Left ventricle myocardium inferior (tissue), 1 donor: ENCODE measurements at regions not wholly inside any gene's neighbourhood (a gene's known extent, or its start where the extent isn't known, plus 50 kb on each side); places are given as distances from the start of the nearest gene placed in this dataset.
"Not testable (repeated sequence)": the region's sequence is repeated elsewhere in the genome, so short reads cannot be mapped to it uniquely, and the experiment has no call there.

Experiments used
- DNase-seq: peaks from one replicate; pipeline ENCODE4 v3.0.0-alpha.2; 2020
- H3K27ac ChIP-seq: fragments of 200-600 bp; replicated peaks from 2 replicates; pipeline ENCODE4 v1.8.0; 2021
- H3K27me3 ChIP-seq: fragments of 200-600 bp; 2 replicates; pipeline ENCODE4 v1.8.0; 2021; ENCODE audit warnings: low read depth
- H3K36me3 ChIP-seq: fragments of 200-600 bp; 2 replicates; pipeline ENCODE4 v1.8.0; 2021
- H3K4me1 ChIP-seq: fragments of 200-600 bp; 2 replicates; pipeline ENCODE4 v1.8.0; 2021
- H3K4me3 ChIP-seq: fragments of 200-600 bp; 2 replicates; pipeline ENCODE4 v1.8.0; 2021; ENCODE audit warnings: mild to moderate bottlenecking, moderate library complexity
- H3K9me3 ChIP-seq: fragments of 200-600 bp; replicated peaks from 2 replicates; pipeline ENCODE4 v1.8.0; 2021
- intact Hi-C: fragments of 100-400 bp; cut with micrococcal nuclease; formaldehyde crosslinking; loops from one replicate; pipeline ENCODE4 v1.11.0; 2022
- TF ChIP-seq, protein P1 (sequence below): fragments of 200-600 bp; IDR thresholded peaks from 2 replicates; pipeline ENCODE4 v1.8.0; 2021; ENCODE audit warnings: antibody characterized with exemption, mild to moderate bottlenecking, borderline replicate concordance
- donor health status: DM: no; HTN: yes; CAD: no; lungs with severe emphysema.

DNA sequence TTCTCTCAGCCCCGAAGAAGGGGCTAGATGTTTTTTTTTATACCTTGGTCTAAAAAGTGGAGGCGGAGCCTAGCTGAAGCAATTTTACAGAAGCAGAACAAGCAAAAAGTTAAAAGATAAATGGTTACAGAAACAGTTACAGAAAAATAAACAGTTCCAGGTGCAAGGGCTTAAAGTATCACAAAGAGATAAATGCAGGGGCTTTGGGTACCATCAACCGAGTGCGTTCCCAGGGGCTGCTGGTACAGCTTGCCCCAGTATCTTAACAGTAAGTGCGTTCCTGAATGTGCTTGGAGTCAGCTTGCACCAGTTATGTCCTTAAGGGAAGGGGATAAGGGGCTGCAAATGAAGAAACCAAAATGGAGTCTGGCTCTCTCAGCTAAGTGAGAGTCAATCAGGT, 173.9 kb upstream of the MBL2 start:
- Histone ChIP-seq H3K36me3 (no peaks in the 10 kb centered on the region), H3K27ac (no peak overlapping the region), H3K4me3 (no peak overlapping the region), H3K4me1 (no peaks in the 10 kb centered on the region), H3K9me3 (no peaks in the 10 kb centered on the region), H3K27me3 (no peaks in the 10 kb centered on the region)
- intact Hi-C loops = no loop called here
- TF ChIP-seq, protein P1, sequence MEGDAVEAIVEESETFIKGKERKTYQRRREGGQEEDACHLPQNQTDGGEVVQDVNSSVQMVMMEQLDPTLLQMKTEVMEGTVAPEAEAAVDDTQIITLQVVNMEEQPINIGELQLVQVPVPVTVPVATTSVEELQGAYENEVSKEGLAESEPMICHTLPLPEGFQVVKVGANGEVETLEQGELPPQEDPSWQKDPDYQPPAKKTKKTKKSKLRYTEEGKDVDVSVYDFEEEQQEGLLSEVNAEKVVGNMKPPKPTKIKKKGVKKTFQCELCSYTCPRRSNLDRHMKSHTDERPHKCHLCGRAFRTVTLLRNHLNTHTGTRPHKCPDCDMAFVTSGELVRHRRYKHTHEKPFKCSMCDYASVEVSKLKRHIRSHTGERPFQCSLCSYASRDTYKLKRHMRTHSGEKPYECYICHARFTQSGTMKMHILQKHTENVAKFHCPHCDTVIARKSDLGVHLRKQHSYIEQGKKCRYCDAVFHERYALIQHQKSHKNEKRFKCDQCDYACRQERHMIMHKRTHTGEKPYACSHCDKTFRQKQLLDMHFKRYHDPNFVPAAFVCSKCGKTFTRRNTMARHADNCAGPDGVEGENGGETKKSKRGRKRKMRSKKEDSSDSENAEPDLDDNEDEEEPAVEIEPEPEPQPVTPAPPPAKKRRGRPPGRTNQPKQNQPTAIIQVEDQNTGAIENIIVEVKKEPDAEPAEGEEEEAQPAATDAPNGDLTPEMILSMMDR = no peak
- DNase-seq = no peak

DNA sequence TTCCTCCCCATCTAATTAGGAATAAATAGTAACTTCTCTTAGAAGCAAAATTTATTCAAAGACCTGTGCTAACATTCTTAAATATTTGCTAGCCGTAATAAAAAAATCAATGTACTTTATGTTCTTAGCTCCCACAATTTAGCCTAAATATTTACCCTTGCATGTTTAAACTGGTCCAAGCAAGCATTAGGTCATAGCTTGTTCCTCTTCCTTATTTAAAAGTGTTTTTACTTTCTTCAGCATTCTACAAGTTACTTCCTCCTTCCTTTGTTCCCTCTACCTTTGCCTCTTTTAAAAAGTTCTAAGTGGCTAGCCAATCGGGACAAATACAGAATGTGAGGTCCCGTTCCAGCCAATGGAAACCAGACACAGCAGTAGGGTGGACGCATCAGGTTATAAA, 172.9 kb upstream of the MBL2 start:
- DNase-seq, H3K27me3 ChIP-seq, H3K4me1 ChIP-seq, intact Hi-C loops, H3K27ac ChIP-seq, H3K36me3 ChIP-seq, H3K4me3 ChIP-seq, H3K9me3 ChIP-seq: not testable (repeated sequence)

DNA sequence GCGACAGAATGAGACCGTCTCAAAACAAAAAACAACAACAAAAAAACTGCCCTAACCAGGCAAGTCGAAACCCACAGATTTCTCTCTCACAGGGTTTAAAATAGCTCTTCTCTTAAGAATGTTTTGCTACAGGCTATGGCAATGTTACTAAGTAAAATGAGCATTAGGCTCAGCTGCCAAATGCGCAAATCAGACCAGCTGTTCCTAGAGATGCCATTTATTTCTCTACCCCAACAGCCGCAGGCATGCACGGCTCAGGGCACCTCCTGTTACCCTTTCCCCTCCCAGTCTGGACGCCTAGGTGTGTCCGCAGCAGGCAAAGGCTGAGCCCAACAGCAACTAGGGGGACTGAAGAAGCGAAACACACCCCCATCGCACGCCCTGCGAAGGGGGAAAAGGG, 168.3 kb upstream of the MBL2 start:
- TF ChIP-seq, protein P1 = no peak
- Histone ChIP-seq H3K27ac (no peak overlapping the region), H3K4me1 (no peaks in the 10 kb centered on the region), H3K27me3 (no peaks in the 10 kb centered on the region), H3K36me3 (no peaks in the 10 kb centered on the region), H3K9me3 (no peaks in the 10 kb centered on the region), H3K4me3 (no peak overlapping the region)
- intact Hi-C loops = no loop called here
- DNase-seq = no peak

DNA sequence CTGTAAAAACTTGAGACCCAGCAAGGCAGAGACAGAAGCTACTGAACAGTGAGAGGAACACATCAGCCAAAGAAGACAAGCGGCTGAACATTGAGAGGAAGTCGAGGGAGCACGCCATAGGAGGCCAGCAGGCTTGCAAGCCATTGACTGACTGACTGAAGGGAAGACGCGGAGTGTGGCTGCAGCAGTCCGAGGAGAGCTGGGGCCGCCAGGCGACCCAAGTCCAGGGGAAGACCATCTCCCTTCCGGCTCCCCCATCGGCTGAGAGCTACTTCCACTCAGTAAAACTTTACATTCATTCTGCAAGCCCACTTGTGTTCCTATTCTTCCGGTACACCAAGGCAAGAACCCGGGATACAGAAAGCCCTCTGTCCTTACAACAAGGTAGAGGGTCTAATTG, 167.3 kb upstream of the MBL2 start:
- Histone ChIP-seq H3K9me3 (no peaks in the 10 kb centered on the region), H3K27ac (no peak overlapping the region), H3K27me3 (no peaks in the 10 kb centered on the region), H3K4me1 (no peaks in the 10 kb centered on the region), H3K4me3 (no peak overlapping the region), H3K36me3 (no peaks in the 10 kb centered on the region)
- TF ChIP-seq, protein P1 = no peak
- no peak for DNase-seq
- intact Hi-C loops = no loop called here

DNA sequence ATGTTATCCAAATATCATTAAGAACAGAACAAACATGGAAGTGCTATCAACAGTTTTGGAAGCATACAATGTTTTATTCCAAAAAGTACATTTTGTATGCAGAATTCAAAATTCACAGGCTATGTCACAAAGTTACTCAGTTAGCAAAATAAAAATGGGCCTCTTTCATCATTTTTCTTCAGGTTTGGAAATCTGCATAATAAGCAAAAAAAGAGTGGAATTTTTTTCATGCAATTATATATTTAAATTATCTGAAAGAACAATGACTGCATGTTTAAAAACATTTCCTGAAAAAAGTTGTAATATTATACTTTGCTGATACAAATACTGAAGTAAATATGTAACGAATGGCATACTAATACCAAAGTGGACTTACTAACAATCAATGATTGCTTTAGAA, 161.2 kb upstream of the MBL2 start:
- no peak overlapping the region for H3K4me3 ChIP-seq
- H3K4me1 ChIP-seq = no peaks in the 10 kb centered on the region
- TF ChIP-seq, protein P1 = no peak
- intact Hi-C loops = no loop called here
- H3K9me3 ChIP-seq = no peaks in the 10 kb centered on the region
- H3K36me3 ChIP-seq = no peaks in the 10 kb centered on the region
- no peak overlapping the region for H3K27ac ChIP-seq
- H3K27me3 ChIP-seq = no peaks in the 10 kb centered on the region
- no peak for DNase-seq

DNA sequence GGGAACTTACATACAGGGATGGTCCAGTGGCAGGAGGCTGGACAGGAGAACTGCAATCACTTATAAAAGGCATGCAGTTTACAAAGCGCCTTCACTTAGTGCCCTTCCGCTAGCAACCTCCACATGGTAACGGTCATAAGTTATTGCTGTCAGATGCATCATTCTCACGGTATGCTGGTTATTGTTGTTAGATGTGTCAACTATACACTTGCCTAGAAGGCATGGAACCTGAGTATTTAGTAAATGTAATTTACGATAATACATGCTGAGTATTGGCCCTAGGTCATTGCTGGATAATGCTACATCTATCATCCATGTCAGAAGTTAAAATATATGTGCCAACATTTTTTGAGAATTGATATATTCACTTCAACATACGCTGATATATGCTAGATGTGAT, 155.1 kb upstream of the MBL2 start:
- Histone ChIP-seq H3K36me3 (no peaks in the 10 kb centered on the region), H3K9me3 (no peaks in the 10 kb centered on the region), H3K27me3 (no peaks in the 10 kb centered on the region), H3K27ac (no peak overlapping the region), H3K4me1 (no peaks in the 10 kb centered on the region), H3K4me3 (no peak overlapping the region)
- intact Hi-C loops = no loop called here
- no peak for DNase-seq
- TF ChIP-seq, protein P1 = no peak
